ENCODE measurements at regions not wholly inside any gene's neighbourhood (a gene's known extent, or its start where the extent isn't known, plus 50 kb on each side); places are given as distances from the start of the nearest gene placed in this dataset.
"Not testable (repeated sequence)": the region's sequence is repeated elsewhere in the genome, so short reads cannot be mapped to it uniquely, and the experiment has no call there.

GRCh38 chr17:22099633-22100032 lies 407.3 kb downstream of the KCNJ18 start:
- not testable (repeated sequence) for TF ChIP-seq CTCF (IDR thresholded peaks at IDR 0.05; ENCODE audit: poor library complexity, severe bottlenecking); REST (IDR thresholded peaks at IDR 0.05; ENCODE audit: borderline replicate concordance); POLR2AphosphoS5 (IDR thresholded peaks at IDR 0.05); EP300 (conservative IDR thresholded peaks at IDR 0.05; ENCODE audit: poor library complexity, severe bottlenecking); SMC3 (conservative IDR thresholded peaks at IDR 0.05; ENCODE audit: poor library complexity); EZH2 (IDR thresholded peaks at IDR 0.05; ENCODE audit: borderline replicate concordance, insufficient read depth, low read length, poor library complexity, severe bottlenecking)
